GM13976 (cell line): ENCODE measurements at regions not wholly inside any gene's neighbourhood (a gene's known extent, or its start where the extent isn't known, plus 50 kb on each side); places are given as distances from the start of the nearest gene placed in this dataset.

ENCODE experiments used
- DNase-seq: peaks from one replicate; pipeline ENCODE4 v3.0.0; 2012; ENCODE audit warnings: low spot score
- in situ Hi-C: fragments of 300-500 bp; cut with MboI; formaldehyde crosslinking; loops from one replicate; pipeline ENCODE4 v1.12.0; 2022; ENCODE audit warnings: low sequenced_read_pairs, mixed read lengths, inconsistent platforms; ENCODE audit not compliant: unreplicated experiment
- TF ChIP-seq, protein P1 (sequence below): IDR thresholded peaks from 2 replicates; pipeline ENCODE4 v1.5.1; 2012; ENCODE audit warnings: borderline replicate concordance, mild to moderate bottlenecking; ENCODE audit not compliant: insufficient read depth; ENCODE audit errors: extremely low read depth, missing control alignments, control extremely low read depth

GRCh38 chr6:47106721-47107197 lies 64.6 kb upstream of the ADGRF1 start:
- TF ChIP-seq, protein P1, sequence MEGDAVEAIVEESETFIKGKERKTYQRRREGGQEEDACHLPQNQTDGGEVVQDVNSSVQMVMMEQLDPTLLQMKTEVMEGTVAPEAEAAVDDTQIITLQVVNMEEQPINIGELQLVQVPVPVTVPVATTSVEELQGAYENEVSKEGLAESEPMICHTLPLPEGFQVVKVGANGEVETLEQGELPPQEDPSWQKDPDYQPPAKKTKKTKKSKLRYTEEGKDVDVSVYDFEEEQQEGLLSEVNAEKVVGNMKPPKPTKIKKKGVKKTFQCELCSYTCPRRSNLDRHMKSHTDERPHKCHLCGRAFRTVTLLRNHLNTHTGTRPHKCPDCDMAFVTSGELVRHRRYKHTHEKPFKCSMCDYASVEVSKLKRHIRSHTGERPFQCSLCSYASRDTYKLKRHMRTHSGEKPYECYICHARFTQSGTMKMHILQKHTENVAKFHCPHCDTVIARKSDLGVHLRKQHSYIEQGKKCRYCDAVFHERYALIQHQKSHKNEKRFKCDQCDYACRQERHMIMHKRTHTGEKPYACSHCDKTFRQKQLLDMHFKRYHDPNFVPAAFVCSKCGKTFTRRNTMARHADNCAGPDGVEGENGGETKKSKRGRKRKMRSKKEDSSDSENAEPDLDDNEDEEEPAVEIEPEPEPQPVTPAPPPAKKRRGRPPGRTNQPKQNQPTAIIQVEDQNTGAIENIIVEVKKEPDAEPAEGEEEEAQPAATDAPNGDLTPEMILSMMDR = no peak
- no peak for DNase-seq
- in situ Hi-C loops = no loop called here

GRCh38 chr6:47106216-47106615 lies 64.1 kb upstream of the ADGRF1 start:
- in situ Hi-C loops = no loop called here
- no peak for DNase-seq
- TF ChIP-seq, protein P1 = no peak

DNA sequence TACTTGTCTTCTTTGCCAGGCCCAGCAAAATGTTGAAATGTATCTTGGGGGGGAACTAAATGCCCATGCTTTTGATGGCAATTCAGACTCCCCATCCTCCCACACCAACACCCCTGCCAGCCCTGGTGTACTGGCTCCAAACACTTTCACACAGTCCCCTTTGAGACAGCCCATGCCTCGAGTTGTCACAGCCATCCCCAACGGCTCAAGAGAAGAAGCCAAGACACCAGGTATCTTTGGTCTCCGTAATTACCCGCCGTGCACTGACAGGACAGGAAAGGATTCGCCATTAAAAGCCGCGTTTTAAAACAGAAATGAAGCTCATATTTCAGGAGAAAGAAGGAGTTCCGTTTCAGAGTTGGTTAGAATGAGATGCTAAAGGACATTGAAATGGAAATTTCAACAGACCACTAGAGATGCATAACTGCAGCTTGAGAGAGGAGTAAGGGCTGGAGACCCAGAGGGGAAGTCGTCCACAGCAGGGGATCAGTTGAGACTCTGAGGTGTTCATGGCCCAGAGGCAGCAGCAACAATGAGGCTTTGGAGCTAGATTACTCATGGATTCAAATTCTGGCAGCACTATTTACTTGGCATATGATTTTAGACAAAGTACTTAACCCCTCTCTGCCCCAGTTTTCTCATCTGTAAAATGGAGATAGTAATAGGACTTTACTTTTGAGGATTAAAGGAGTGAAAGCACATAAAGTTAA lies 63.5 kb upstream of the ADGRF1 start:
- in situ Hi-C loops = no loop called here
- TF ChIP-seq, protein P1 = no peak
- DNase-seq = no peak

DNA sequence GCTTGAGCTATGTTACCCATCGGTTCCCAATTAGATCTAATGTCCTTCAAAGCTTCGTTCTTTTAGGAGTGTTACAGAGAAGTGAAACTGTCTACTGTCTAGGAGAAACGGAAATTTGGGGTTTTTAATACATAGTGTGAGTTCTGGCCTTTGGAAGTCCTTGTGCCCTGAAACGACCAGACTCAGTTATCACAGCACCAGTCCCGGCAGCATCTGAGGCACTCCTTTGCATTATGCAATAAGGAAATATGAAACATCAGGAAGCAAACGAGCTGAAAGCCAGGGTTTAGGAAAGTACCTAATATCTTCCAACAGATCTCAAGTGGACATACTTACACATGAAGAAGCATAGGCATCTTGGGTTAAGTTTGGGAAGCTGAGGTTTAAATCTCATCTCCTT lies 61.8 kb upstream of the ADGRF1 start:
- in situ Hi-C loops = no loop called here
- no peak for DNase-seq
- TF ChIP-seq, protein P1 = no peak

DNA sequence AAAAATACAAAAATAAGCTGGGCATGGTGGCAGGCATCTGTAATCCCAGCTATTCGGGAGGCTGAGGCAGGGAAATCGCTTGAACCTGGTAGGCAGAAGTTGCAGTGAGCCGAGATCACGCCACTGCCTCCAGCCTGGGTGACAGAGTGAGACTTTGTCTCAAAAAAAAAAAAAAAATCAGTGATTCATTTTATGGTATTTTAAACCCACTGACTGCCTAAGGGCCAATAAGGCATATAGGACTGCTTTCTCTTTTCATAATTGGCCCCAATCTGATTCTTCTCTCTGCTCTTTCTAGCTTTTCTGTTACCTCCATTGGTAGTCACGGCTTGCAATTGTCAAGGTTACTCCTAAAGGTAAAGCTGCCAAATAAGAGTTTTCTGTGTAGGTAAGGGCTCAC lies 60.2 kb upstream of the ADGRF1 start:
- TF ChIP-seq, protein P1 = no peak
- DNase-seq = no peak
- in situ Hi-C loops = no loop called here

DNA sequence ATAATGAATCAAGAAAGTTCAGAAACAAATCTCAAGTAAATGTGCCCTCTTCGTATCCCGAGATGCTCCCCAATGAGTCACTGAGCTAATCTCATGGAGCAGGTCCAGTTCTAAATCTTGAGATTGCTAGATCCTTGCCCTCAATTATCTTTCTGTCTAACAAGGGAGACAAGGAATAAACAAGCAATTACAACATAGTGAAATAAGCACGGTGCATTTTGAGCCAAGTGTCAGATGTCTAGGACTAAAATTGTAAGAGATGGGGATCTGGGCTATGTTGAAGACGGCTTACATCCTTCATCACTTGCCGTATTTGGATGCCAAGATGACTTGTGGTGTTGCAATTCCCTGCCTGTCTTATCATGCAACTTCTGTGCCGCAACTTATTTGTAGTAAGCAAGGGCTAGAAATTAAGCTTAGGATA lies 56.5 kb upstream of the ADGRF1 start:
- TF ChIP-seq, protein P1 = no peak
- in situ Hi-C loops = loop anchor here (5.0 kb wide), 1 partner anchor 204 kb away; no protein-coding TSS in a partner anchor
- no peak for DNase-seq
